ENCODE measurements at regions not wholly inside any gene's neighbourhood (a gene's known extent, or its start where the extent isn't known, plus 50 kb on each side); places are given as distances from the start of the nearest gene placed in this dataset.

DNA sequence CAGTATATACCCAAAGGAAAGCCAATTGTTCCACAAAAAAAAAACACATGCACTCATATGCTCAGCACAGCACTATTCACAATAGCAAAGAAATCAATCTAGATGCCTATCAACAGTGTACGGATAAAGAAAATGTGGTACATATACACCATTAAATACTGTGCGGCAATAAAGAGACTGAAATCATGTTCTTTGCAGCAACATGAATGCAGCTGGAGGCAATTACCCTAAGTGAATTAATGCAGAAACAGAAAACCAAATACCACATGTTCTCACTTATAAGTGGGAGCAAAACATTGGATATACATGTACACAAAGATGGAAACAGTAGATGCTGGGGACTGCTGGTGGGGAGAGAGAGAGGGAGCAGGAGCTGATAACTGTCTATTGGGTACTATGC is 124.2 kb upstream of the AADACL2 start:
- H3K4me3 ChIP-seq (ENCODE audit: low read depth, low read length), result no peak overlapping the region
- no peak for FAIRE-seq
- no peaks in the 10 kb centered on the region for H3K27me3 ChIP-seq (ENCODE audit: control insufficient read depth, insufficient read depth, low read length)
- no peak for DNase-seq (ENCODE audit: low read depth)
- no peaks in the 10 kb centered on the region for H3K36me3 ChIP-seq (ENCODE audit: control insufficient read depth, insufficient read depth, low read length)
- TF ChIP-seq, protein P1, sequence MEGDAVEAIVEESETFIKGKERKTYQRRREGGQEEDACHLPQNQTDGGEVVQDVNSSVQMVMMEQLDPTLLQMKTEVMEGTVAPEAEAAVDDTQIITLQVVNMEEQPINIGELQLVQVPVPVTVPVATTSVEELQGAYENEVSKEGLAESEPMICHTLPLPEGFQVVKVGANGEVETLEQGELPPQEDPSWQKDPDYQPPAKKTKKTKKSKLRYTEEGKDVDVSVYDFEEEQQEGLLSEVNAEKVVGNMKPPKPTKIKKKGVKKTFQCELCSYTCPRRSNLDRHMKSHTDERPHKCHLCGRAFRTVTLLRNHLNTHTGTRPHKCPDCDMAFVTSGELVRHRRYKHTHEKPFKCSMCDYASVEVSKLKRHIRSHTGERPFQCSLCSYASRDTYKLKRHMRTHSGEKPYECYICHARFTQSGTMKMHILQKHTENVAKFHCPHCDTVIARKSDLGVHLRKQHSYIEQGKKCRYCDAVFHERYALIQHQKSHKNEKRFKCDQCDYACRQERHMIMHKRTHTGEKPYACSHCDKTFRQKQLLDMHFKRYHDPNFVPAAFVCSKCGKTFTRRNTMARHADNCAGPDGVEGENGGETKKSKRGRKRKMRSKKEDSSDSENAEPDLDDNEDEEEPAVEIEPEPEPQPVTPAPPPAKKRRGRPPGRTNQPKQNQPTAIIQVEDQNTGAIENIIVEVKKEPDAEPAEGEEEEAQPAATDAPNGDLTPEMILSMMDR (IDR thresholded peaks at IDR 0.05; ENCODE audit: insufficient read depth, low read length, severe bottlenecking), result no peak

DNA sequence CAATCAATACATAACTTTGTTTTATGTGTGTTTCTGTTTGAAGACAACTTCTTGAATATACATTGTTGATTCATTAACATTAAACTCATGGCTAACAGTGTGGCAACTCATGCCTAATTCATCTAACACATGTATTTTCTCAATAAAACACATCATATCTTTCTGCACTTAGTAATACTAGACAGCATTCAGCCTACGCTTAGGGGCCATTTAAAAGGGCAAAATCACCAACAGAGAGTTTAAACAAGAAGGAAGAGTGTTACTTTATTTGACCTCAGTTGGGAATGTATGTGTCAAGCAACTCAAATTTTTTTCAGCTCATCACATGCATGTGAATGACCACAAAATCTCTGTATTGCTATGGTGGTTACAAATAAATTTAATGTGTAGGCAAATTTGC is 128.8 kb upstream of the AADACL2 start:
- TF ChIP-seq, protein P1 (IDR thresholded peaks at IDR 0.05; ENCODE audit: insufficient read depth, low read length, severe bottlenecking), result no peak
- H3K36me3 ChIP-seq (ENCODE audit: control insufficient read depth, insufficient read depth, low read length), result no peaks in the 10 kb centered on the region
- no peak overlapping the region for H3K4me3 ChIP-seq (ENCODE audit: low read depth, low read length)
- H3K27me3 ChIP-seq (ENCODE audit: control insufficient read depth, insufficient read depth, low read length), result no peaks in the 10 kb centered on the region
- no peak for FAIRE-seq
- no peak for DNase-seq (ENCODE audit: low read depth)

DNA sequence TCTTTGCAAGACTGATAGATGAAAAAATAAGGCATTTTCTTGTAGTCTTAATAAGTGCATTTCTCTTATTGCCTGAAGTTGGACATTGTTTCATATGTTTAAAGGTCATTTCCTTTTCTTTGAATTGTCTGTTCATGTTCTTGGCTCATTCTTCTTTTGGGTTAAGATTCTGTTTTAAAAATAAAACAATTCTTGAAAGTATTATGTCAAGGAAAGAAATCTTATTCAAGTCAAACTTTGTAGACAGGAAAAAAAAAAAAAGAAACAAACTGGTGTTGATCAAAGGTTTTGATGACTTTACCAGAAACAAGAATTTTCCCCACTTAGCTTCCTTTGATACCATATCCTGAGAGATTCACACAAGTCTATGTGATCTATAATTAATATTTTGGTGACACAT is 132.9 kb upstream of the AADACL2 start:
- no peak for DNase-seq (ENCODE audit: low read depth)
- TF ChIP-seq, protein P1 (IDR thresholded peaks at IDR 0.05; ENCODE audit: insufficient read depth, low read length, severe bottlenecking), result no peak
- Histone ChIP-seq H3K36me3 (ENCODE audit: control insufficient read depth, insufficient read depth, low read length) (no peaks in the 10 kb centered on the region), H3K4me3 (ENCODE audit: low read depth, low read length) (no peak overlapping the region), H3K27me3 (ENCODE audit: control insufficient read depth, insufficient read depth, low read length) (no peaks in the 10 kb centered on the region)
- FAIRE-seq, result no peak

DNA sequence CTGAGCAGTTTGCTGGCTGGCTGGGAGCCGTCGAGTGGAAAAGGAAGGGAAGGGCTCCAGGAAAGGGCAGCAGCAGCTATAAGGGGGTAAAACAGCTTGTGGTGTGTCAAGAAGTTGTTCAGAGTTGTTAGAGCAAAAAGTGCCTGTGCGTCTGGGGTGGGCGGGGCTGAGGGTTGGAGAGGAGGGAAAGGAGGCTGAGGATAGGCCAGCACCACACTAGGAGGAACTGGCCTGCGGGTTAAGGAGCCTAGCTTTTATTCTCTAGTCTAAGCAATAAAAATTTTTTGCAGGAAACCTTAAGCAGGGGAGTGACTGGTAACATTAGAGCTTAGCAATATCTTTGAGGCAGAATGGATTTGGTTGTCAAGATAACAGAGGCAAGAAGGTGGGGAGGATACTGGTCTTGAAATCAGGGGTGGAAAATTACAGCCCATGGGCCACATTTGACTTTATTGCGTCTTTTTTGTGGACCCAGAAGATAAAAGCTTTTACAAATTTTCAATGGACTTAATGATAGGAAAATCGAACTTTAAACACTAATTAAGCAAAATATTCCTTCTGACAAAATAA is 134.5 kb upstream of the AADACL2 start:
- FAIRE-seq (no peak), DNase-seq (ENCODE audit: low read depth) (no peak)
- H3K27me3 ChIP-seq (ENCODE audit: control insufficient read depth, insufficient read depth, low read length), result no peaks in the 10 kb centered on the region
- TF ChIP-seq, protein P1 (IDR thresholded peaks at IDR 0.05; ENCODE audit: insufficient read depth, low read length, severe bottlenecking), result no peak
- H3K4me3 ChIP-seq (ENCODE audit: low read depth, low read length), result no peak overlapping the region
- no peaks in the 10 kb centered on the region for H3K36me3 ChIP-seq (ENCODE audit: control insufficient read depth, insufficient read depth, low read length)

DNA sequence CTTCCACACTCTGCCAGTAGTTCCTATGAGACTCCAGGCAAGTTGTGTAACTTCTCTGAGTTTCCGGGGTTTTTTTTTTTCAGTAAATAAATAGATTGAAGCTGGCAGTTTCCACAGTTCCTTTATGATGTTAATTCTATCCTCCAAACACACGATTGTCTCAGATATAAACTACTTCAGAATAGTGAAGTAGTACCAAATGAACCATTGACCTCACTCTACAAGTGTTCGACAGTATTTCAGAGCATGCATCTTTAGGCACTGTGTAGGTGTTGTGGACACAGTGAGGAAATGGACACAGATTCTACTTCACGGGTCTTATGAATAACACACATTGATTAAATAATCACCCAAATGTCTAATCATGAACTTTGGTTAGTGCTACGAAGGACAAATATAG is 136.1 kb upstream of the IGSF10 start:
- FAIRE-seq, result no peak
- TF ChIP-seq, protein P1 (IDR thresholded peaks at IDR 0.05; ENCODE audit: insufficient read depth, low read length, severe bottlenecking), result no peak
- no peak overlapping the region for H3K4me3 ChIP-seq (ENCODE audit: low read depth, low read length)

DNA sequence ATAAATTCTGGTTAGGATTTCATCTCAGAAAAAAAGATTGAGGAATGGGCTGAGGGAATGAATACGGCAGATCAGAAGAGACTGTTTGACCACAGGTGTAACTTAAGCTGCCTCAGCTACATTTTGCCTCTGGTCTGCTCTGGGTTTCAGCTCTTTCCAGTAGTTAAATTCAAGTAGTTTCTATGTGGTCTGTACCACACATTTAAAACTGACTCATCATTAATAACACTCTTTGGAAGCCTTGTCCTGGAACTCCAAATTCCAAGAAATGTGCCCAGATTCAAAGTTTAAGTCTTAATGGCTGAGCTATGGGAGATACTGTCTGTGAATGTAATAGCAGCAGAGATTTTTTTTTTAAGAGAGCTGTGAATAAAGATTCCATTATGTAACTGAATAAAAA is 133.1 kb upstream of the IGSF10 start:
- Histone ChIP-seq H3K36me3 (ENCODE audit: control insufficient read depth, insufficient read depth, low read length) (no peaks in the 10 kb centered on the region), H3K4me3 (ENCODE audit: low read depth, low read length) (no peak overlapping the region), H3K27me3 (ENCODE audit: control insufficient read depth, insufficient read depth, low read length) (no peaks in the 10 kb centered on the region)
- FAIRE-seq, result no peak
- peak; percentile 6 for DNase-seq (ENCODE audit: low read depth)
- TF ChIP-seq, protein P1 (IDR thresholded peaks at IDR 0.05; ENCODE audit: insufficient read depth, low read length, severe bottlenecking), result no peak

More for the DNA sequence above, 136.1 kb upstream of the IGSF10 start:
- H3K36me3 ChIP-seq (ENCODE audit: control insufficient read depth, insufficient read depth, low read length), result no peaks in the 10 kb centered on the region
- no peak for DNase-seq (ENCODE audit: low read depth)
- no peaks in the 10 kb centered on the region for H3K27me3 ChIP-seq (ENCODE audit: control insufficient read depth, insufficient read depth, low read length)
